ENCODE measurements at regions not wholly inside any gene's neighbourhood (a gene's known extent, or its start where the extent isn't known, plus 50 kb on each side); places are given as distances from the start of the nearest gene placed in this dataset.

DNA sequence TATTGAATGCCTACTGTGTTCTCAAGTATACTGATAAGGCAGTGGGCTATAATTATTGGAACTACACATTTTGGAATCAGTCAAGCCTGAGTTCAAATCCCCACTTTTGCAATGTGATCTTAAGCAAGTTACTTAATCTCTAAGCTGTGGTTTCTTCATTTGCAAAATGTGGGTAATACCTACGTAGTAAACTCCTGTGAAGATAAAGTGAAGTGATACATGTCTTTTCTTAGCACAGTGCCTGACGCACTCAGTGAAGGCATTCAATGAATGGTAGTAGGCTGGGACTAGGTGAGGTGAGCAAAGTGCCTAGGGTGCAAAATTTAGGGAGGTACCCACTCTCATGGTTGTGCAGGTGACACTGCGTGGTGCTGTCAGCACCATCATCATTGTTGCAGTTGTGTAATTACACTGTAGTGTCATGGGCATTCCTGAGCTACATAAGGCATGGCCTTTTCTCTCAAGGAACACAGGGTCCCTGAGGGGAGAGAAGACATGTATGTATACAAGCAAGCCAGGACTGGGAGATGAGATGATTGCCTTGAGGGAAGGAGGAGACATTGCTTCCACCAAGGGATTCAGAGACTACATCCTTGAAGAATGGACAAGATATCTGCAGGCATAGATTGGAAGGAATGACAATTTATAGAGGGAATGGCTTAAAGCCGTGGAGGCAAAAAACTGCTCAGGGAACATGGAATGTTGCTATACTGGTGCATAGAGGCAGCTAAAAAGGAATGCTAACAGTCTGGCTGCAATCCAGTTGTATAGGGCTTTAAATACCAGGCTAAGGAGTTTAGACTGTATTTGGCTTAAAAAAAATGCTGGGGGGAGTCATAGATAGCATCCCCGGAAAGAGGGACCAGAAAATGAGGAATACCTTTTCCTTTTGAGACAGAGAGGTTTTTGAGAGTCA is 129.2 kb upstream of the ARHGAP5 start (continued):
- TF ChIP-seq RNF2 (IDR thresholded peaks at IDR 0.05; ENCODE audit: borderline replicate concordance, low read depth, low read length, missing control alignments, poor library complexity, severe bottlenecking) (no peak), TCF12 (IDR thresholded peaks at IDR 0.05; ENCODE audit: low read depth, low read length) (no peak), KDM4A (IDR thresholded peaks at IDR 0.05; ENCODE audit: low read depth, low read length, severe bottlenecking) (no peak)

Measured in H1 (cell line).